Activated naive CD8-positive, alpha-beta T cell treated with anti-CD3 and anti-CD28 coated beads for 36 hours (primary cell): ENCODE measurements at regions not wholly inside any gene's neighbourhood (a gene's known extent, or its start where the extent isn't known, plus 50 kb on each side); places are given as distances from the start of the nearest gene placed in this dataset.

Experiments
- DNase-seq: peaks from one replicate; pipeline ENCODE4 v3.0.0; 2021
- H3K27ac Mint-ChIP-seq: one replicate; pipeline ENCODE4 v1.8.0; 2022; ENCODE audit warnings: mild to moderate bottlenecking, moderate library complexity, mixed read lengths
- H3K27me3 Mint-ChIP-seq: one replicate; pipeline ENCODE4 v1.8.0; 2022; ENCODE audit warnings: mild to moderate bottlenecking, mixed read lengths
- H3K36me3 Mint-ChIP-seq: one replicate; pipeline ENCODE4 v1.8.0; 2021; ENCODE audit warnings: mild to moderate bottlenecking, mixed read lengths
- H3K4me1 Mint-ChIP-seq: one replicate; pipeline ENCODE4 v1.8.0; 2021; ENCODE audit warnings: mixed read lengths
- H3K4me3 Mint-ChIP-seq: one replicate; pipeline ENCODE4 v1.8.0; 2022; ENCODE audit warnings: mild to moderate bottlenecking, moderate library complexity, mixed read lengths
- H3K9me3 Mint-ChIP-seq: one replicate; pipeline ENCODE4 v1.8.0; 2022; ENCODE audit warnings: mixed read lengths

DNA sequence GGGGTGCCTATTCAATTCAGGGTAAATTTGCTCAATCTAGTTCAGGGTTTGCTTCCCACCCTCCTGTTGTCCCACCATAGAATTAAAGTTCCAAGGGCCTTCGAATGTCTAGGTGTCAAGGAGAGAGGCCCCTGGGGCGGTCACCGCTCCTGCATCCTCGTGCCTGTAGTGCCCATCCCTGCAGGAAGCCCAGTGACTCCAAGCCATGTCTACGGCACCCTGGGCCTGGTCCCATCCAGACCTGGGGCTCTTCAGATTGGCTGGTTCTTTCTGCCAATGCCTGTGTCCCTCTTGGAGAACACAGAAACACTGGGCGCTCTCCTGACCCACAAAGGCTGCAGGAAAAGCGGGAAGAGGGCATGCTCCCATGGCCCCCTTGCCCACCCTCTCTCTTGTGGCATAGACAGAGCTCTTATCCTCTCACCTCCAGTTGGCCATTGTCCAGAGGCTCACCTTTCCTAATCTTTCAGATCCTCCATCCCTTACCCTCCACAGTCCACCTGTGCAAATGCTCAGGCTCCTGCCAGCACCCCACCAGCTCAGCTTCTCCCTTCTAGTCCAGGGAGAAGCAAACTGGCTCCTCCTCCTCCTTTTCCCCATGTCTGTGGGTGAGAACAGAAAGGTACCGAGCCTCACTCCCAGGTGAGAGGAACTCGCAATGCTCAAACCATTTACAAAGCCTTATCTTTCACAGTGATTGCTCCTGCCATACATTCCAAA is 253.0 kb upstream of the IRX2 start:
- H3K27me3 Mint-ChIP-seq = no peaks in the 10 kb centered on the region
- DNase-seq = no peak
- H3K36me3 Mint-ChIP-seq = no peaks in the 10 kb centered on the region
- no peak overlapping the region for H3K4me3 Mint-ChIP-seq
- no peak overlapping the region for H3K27ac Mint-ChIP-seq
- H3K9me3 Mint-ChIP-seq = peaks cover 1% of the 10 kb centered on the region
- H3K4me1 Mint-ChIP-seq = no peaks in the 10 kb centered on the region

DNA sequence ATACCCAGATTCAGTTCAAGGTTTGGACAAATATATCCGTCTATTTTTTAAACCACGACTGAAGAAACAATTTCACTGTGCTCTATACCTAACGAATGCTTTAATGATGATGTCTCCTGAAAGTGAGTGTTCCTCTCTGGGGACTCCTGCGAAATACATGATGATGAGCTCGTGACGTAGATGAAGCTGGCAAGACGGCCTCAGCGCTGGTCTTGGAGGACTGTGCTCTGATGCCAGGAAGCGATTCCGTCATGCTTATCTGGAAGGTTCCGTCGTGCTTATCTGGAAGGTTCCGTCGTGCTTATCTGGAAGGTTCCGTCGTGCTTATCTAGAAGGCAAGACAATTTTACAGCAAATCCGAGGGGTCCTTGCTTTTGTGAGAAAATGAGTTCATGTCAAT is 250.8 kb upstream of the IRX2 start:
- Mint-ChIP-seq H3K36me3 (no peaks in the 10 kb centered on the region), H3K9me3 (peaks cover 1% of the 10 kb centered on the region), H3K4me1 (no peaks in the 10 kb centered on the region), H3K4me3 (no peak overlapping the region), H3K27me3 (no peaks in the 10 kb centered on the region), H3K27ac (no peak overlapping the region)
- DNase-seq = no peak

DNA sequence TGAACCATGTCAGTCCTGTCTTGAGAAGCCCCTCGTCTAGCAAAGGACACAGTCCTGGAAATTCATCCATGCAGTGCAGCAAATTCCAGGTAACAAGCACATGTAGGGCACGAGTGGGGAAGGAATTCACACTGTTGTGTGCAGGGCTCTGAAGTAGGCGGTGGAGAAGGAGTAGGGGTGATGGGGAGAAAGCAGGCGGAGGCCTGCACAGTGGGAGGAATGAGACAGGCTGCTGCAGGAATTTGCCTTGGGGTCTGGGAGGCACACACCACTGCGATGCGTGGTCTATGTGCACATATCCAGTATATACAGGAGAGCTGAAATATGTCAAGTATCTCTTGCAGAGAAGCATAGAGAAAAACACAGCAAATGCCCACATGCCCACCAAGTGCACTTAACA is 249.2 kb upstream of the IRX2 start:
- Mint-ChIP-seq H3K36me3 (no peaks in the 10 kb centered on the region), H3K27me3 (no peaks in the 10 kb centered on the region), H3K27ac (no peak overlapping the region), H3K9me3 (peaks cover 1% of the 10 kb centered on the region), H3K4me3 (no peak overlapping the region), H3K4me1 (no peaks in the 10 kb centered on the region)
- DNase-seq = no peak

DNA sequence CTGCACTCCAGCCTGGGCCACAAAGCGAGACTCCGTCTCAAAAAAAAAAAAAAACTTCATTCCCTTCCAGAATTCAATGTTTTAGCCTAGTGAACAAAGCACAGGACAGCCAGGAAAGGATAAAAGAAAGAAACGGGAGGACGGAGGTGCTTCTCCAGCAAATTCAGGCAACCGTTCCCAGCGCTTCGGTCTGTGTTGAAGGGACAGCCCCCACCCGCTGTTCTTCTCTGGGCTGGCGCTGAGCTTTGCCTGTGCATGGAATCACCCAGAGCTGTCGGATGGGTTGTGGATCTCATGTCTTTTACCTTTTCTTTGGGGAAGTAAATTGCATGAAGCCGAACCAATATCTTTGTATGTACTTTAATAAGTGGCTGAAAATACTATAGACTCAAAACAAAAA is 248.4 kb upstream of the IRX2 start:
- H3K9me3 Mint-ChIP-seq = no peaks in the 10 kb centered on the region
- no peaks in the 10 kb centered on the region for H3K27me3 Mint-ChIP-seq
- no peaks in the 10 kb centered on the region for H3K36me3 Mint-ChIP-seq
- no peak overlapping the region for H3K4me3 Mint-ChIP-seq
- no peaks in the 10 kb centered on the region for H3K4me1 Mint-ChIP-seq
- H3K27ac Mint-ChIP-seq = no peak overlapping the region
- no peak for DNase-seq

DNA sequence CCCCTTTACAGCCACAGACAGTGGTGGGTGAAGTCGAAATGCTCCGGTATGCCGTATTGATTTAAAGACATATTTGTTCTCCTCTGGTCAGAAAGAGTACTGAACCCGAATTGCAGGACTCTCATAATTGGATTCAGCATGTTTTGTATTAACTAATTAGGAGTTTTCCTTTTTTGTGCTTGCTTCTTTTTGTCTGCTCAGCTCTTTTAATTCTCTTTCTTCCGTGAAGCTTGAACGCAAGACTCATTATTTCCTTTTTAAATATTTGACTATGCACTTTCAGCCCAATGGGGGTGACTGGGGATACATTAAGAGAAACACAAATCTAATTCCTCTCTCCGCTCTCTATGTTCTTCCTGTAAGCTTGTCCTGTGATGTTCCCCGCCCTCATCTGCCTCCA is 246.6 kb upstream of the IRX2 start:
- Mint-ChIP-seq H3K9me3 (no peaks in the 10 kb centered on the region), H3K4me1 (no peaks in the 10 kb centered on the region), H3K27me3 (no peaks in the 10 kb centered on the region), H3K4me3 (no peak overlapping the region), H3K27ac (no peak overlapping the region), H3K36me3 (no peaks in the 10 kb centered on the region)
- no peak for DNase-seq

DNA sequence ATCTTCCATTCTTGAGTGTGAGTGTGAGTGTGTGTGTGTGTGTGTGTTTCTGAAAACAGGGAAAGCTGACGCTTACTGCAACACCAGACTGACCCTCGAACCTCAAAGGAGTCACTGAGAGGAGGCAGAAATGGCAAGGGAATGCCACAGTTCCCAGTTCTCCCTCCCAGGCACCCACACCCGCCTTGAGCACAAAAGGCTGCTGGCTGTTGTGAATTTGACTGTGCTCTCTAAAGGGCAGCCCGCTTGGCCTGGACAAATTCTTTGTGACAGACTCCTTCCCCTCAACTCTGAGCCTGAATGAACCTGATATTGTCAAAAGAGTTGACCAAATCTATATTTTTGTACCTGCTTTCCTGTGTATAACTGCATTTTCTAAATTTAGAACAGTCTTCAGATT is 245.7 kb upstream of the IRX2 start:
- no peak for DNase-seq
- H3K9me3 Mint-ChIP-seq = no peaks in the 10 kb centered on the region
- H3K4me3 Mint-ChIP-seq = no peak overlapping the region
- no peaks in the 10 kb centered on the region for H3K36me3 Mint-ChIP-seq
- no peak overlapping the region for H3K27ac Mint-ChIP-seq
- H3K4me1 Mint-ChIP-seq = no peaks in the 10 kb centered on the region
- H3K27me3 Mint-ChIP-seq = no peaks in the 10 kb centered on the region

DNA sequence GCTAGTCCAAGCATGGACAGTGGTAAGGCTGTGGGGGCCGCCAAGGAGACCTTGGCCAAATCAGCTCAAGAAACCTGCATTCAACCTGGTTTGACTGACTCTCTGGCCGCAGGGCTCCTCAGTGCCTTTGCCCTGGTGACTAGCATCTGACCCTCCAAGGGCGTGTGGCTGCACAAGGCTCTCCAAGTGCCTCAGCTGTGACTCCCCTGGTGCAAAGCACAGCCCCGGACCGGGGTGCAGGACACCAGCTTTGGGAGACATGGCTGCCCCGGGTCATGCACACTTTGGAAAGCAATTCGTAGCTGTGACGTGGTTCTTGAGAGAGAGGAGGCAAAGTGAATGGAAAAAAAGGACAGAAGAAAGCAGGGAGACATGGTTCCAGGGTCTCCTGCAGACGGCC is 245.2 kb upstream of the IRX2 start:
- DNase-seq = no peak
- Mint-ChIP-seq H3K27ac (no peak overlapping the region), H3K4me1 (no peaks in the 10 kb centered on the region), H3K27me3 (no peaks in the 10 kb centered on the region), H3K9me3 (no peaks in the 10 kb centered on the region), H3K4me3 (no peak overlapping the region), H3K36me3 (no peaks in the 10 kb centered on the region)

DNA sequence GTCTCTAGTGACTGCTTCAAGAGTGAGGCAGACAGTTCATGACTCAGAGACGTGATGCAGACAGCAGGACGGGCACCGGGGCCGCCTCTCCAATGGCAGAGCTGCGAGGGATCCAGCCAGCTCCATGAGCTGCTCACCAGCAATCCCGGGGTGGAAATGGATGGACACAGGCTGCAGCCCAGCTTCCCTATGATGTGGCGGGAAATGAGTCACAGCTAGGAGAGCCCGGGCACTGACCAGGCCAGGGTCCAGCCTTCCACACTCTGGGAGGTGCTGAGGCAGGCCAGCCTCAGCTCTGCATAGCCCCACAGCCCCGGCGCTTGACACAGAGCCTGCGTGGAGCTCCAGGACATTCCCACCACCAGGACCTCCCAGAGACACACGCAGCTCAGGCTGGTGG is 244.8 kb upstream of the IRX2 start:
- no peaks in the 10 kb centered on the region for H3K9me3 Mint-ChIP-seq

DNA sequence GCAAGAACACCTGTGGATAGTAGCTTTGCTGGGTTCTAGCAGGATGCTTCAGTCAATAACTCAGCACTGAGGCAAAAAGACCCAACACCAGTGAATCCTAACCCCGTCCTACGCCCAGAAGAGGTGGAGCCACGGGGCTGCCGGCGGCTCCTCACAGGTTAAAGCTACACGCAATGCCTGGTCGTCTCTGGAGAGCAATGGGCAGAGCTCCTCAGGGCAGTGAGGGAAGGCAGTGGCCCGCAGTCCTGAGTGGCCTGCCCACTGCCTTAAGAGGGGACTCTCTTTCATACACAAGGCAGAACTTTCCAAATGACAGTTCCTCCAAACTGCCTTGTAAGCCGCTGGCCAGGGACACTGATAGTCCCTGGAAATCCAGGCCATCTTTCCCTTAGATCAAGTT is 244.2 kb upstream of the IRX2 start:
- Mint-ChIP-seq H3K27ac (no peak overlapping the region), H3K4me1 (no peaks in the 10 kb centered on the region), H3K9me3 (no peaks in the 10 kb centered on the region), H3K36me3 (no peaks in the 10 kb centered on the region), H3K27me3 (no peaks in the 10 kb centered on the region), H3K4me3 (no peak overlapping the region)
- DNase-seq = no peak

More for the DNA sequence above, 244.8 kb upstream of the IRX2 start:
- Mint-ChIP-seq H3K4me1 (no peaks in the 10 kb centered on the region), H3K4me3 (no peak overlapping the region), H3K27ac (no peak overlapping the region), H3K27me3 (no peaks in the 10 kb centered on the region), H3K36me3 (no peaks in the 10 kb centered on the region)
- no peak for DNase-seq

DNA sequence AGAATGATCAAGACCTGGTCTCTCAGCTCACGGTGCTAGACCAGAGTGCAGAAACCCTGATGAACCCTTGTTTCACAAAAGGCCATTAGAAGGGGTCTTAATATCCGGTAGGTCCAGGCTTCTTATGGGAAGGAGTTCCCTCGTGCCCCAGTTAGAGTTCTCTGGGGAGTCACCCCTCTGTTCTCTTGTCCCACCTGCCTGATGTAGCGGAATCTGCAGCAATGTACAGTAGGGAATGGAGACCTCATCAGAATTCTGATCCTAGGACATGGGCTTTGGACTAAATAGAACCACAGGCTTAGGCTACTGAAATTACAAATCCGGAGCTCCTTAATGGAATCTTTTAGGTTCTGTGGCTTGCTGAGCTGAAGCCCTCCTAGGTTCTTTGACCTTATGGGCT is 243.6 kb upstream of the IRX2 start:
- Mint-ChIP-seq H3K27ac (no peak overlapping the region), H3K9me3 (no peaks in the 10 kb centered on the region), H3K27me3 (no peaks in the 10 kb centered on the region), H3K36me3 (no peaks in the 10 kb centered on the region), H3K4me1 (no peaks in the 10 kb centered on the region), H3K4me3 (no peak overlapping the region)
- DNase-seq = no peak

DNA sequence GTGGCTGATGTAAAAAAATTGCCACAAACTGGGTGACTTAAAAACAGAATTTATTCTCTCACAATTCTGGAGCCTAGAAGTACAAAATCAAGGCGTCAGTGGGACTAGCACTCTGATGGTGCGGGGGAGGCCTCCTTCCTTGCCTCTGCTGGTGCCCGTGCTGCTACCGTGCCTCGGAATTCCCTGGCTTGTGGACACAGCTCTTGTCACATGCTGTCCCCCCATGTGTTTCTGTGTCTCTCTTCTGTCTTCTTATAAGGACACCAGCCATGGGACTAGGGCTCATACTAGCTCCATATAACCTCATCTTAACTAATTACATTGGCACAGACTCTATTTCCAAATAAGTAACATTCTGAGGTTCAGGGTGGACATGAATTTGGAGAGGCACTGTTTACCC is 242.3 kb upstream of the IRX2 start:
- Mint-ChIP-seq H3K27me3 (no peaks in the 10 kb centered on the region), H3K4me3 (no peak overlapping the region), H3K4me1 (no peaks in the 10 kb centered on the region), H3K36me3 (no peaks in the 10 kb centered on the region), H3K27ac (no peak overlapping the region), H3K9me3 (no peaks in the 10 kb centered on the region)
- DNase-seq = no peak

DNA sequence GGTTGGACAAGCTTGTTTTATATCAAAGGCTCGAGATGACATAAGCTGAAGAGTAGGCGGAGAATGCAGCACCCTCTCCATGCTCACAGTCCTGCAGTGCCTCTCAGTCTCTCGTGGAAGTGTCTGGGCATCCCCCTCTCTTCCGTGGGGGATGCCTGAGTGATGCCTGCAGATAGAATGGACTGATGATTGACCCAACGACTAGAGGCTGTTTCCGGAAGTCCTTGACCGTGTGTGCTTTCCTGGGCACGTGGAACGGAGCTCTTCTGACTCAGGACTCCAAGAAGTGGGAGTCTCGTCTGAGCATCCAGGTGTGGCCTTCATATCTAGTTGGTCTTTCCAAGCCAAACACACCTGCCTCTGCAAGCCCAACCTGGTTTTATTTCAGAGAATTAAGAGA is 241.8 kb upstream of the IRX2 start:
- DNase-seq = no peak
- Mint-ChIP-seq H3K27me3 (no peaks in the 10 kb centered on the region), H3K9me3 (no peaks in the 10 kb centered on the region), H3K36me3 (no peaks in the 10 kb centered on the region), H3K4me3 (no peak overlapping the region), H3K4me1 (no peaks in the 10 kb centered on the region), H3K27ac (no peak overlapping the region)

DNA sequence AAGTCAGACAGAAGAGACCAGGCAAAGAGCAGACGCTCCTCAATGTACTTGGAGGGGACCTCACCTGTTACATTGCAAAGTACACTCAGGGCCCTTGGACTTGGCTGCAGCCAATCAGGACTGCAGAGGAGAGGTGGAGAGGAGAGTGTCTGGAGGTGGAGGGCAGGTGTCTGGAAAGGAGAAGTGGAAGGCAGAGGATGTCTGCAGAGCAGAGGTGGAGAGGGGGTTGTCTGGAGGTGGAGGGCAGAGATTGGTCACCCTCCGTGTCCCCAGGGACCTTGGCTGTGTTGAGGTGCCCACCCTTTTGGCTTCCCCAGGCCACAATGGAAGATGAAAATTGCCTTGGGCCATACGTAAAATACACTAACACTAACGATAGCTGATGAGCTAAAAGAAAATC is 241.3 kb upstream of the IRX2 start:
- H3K27ac Mint-ChIP-seq = no peak overlapping the region
- H3K9me3 Mint-ChIP-seq = no peaks in the 10 kb centered on the region
- no peak for DNase-seq
- no peaks in the 10 kb centered on the region for H3K4me1 Mint-ChIP-seq
- no peaks in the 10 kb centered on the region for H3K27me3 Mint-ChIP-seq
- no peak overlapping the region for H3K4me3 Mint-ChIP-seq
- no peaks in the 10 kb centered on the region for H3K36me3 Mint-ChIP-seq

DNA sequence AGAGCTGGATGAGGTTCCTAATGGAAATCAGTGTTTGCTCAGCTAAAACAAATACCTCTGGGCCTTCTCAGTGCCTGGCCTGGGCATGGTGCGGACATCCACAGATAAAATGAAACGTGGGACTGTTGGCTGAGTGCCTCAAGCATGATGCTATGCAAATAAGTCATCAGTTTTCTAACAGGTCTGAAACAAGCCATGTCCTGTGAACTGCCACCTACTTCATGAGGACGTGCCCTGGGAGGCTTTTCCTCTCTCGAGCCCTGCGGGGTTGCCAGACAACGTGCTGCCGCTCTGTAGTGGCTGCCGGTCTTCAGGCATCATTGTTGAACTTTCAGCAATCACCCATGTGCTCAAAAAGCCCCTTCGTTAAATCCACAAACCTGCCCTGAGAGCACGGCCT is 240.4 kb upstream of the IRX2 start:
- no peaks in the 10 kb centered on the region for H3K27me3 Mint-ChIP-seq
- DNase-seq = no peak
- H3K36me3 Mint-ChIP-seq = no peaks in the 10 kb centered on the region
- H3K9me3 Mint-ChIP-seq = peaks cover under 1% of the 10 kb centered on the region
- H3K27ac Mint-ChIP-seq = no peak overlapping the region
- H3K4me3 Mint-ChIP-seq = no peak overlapping the region
- H3K4me1 Mint-ChIP-seq = no peaks in the 10 kb centered on the region

DNA sequence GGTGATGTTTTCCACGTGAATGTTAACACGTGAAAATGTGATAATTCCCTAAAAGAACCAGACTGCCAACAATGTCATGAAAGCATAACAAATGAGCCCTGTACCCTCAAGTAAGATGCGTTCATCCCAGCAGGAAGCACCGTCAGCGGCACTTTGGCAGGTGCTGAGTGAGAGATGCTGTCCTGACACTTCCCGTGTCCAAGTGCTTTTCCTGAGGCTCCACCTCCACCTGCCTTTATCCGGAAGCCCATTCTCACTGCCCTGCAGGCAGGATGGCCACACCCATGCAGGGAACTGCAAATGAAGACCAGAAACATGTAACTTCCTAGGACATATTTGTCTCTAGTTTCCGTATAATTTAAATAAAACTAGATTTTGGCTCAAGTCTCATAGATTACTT is 238.0 kb upstream of the IRX2 start:
- DNase-seq = no peak
- no peak overlapping the region for H3K4me3 Mint-ChIP-seq
- H3K27ac Mint-ChIP-seq = no peak overlapping the region
- no peaks in the 10 kb centered on the region for H3K27me3 Mint-ChIP-seq
- no peaks in the 10 kb centered on the region for H3K36me3 Mint-ChIP-seq
- no peaks in the 10 kb centered on the region for H3K4me1 Mint-ChIP-seq
- H3K9me3 Mint-ChIP-seq = peaks cover 2% of the 10 kb centered on the region

DNA sequence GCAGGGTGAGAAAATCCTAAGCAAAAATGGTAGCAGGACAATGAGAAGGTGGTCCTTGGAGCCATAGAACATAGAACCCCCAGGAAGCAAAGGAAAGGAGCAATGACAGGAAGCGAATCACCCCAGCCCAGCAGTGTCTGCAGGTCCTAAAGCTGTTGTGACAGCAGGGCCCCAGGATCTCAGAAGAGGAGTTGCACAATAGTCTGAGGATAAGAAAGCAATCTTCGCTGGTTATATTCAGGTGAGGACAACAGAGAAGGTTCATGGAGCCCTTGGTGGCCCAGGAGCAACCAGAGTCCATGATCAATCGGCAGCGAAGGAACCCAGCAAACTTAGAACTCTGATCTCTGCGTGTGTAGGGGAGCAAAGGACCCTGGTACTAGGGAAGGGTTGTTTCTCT is 234.8 kb upstream of the IRX2 start:
- H3K27me3 Mint-ChIP-seq = peaks cover 3% of the 10 kb centered on the region
- H3K4me1 Mint-ChIP-seq = no peaks in the 10 kb centered on the region
- peaks cover 1% of the 10 kb centered on the region for H3K36me3 Mint-ChIP-seq

DNA sequence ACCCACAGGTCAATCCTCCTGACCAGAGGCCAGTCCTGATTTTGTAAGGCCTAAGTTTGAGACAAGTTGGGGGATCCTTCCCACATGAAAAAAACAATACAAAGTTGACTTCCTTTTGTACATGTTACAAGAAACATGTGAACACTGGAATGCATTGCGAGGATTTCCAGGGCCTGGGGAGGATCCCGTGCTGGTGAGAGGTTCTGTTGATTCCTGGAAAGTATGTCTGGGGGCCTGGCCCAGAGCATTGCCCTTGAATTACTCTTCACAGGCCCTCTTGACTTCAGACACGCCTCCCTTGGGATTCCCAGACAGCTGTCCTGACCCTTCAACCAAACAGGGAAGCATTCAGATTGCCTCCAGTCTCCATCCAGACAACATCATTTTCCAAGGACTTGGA is 234.2 kb upstream of the IRX2 start:
- Mint-ChIP-seq H3K36me3 (peaks cover 1% of the 10 kb centered on the region), H3K27me3 (peaks cover 3% of the 10 kb centered on the region), H3K9me3 (peaks cover 5% of the 10 kb centered on the region), H3K4me3 (no peak overlapping the region), H3K27ac (no peak overlapping the region), H3K4me1 (no peaks in the 10 kb centered on the region)
- DNase-seq = no peak

More for the DNA sequence above, 234.8 kb upstream of the IRX2 start:
- Mint-ChIP-seq H3K4me3 (no peak overlapping the region), H3K27ac (no peak overlapping the region), H3K9me3 (peaks cover 5% of the 10 kb centered on the region)
- DNase-seq = no peak
